Colonic mucosa (tissue), 4 donors: ENCODE measurements at regions not wholly inside any gene's neighbourhood (a gene's known extent, or its start where the extent isn't known, plus 50 kb on each side); places are given as distances from the start of the nearest gene placed in this dataset.

ENCODE experiments used
- DNase-seq: peaks from one replicate; pipeline ENCODE4 v3.0.0-alpha.2; 2020
- H3K27ac ChIP-seq: fragments of 200-600 bp; one replicate; pipeline ENCODE4 v1.8.0; 2021
- H3K27me3 ChIP-seq: fragments of 200-600 bp; one replicate; pipeline ENCODE4 v1.8.0; 2021
- H3K36me3 ChIP-seq: fragments of 200-600 bp; one replicate; pipeline ENCODE4 v1.8.0; 2021
- H3K4me1 ChIP-seq: fragments of 200-600 bp; one replicate; pipeline ENCODE4 v1.8.0; 2021; ENCODE audit warnings: mild to moderate bottlenecking
- H3K4me3 ChIP-seq: fragments of 200-600 bp; one replicate; pipeline ENCODE4 v1.8.0; 2021
- H3K9ac ChIP-seq, 2 donors: one replicate each; pipeline ENCODE4 v1.7.0; 2013; ENCODE audit warnings: control low read depth in 2 of 2, low read depth in 2 of 2, low read length in 2 of 2
- H3K9me3 ChIP-seq: fragments of 200-600 bp; one replicate; pipeline ENCODE4 v1.8.0; 2021
- CTCF ChIP-seq: fragments of 200-600 bp; IDR thresholded peaks from one replicate; pipeline ENCODE4 v1.8.0; 2022; ENCODE audit warnings: antibody characterized with exemption, mild to moderate bottlenecking
- intact Hi-C: fragments of 100-400 bp; cut with DNase I; formaldehyde crosslinking; loops from one replicate; pipeline ENCODE4 v1.14.1; 2022
- donor health status: healthy.
- donor health status: DM: no; HTN: no; CAD: no.
- donor health status: DM: no; HTN: no; CAD: no.

- Histone ChIP-seq H3K36me3 (no peaks in the 10 kb centered on the region), H3K4me3 (no peak overlapping the region), H3K9ac (no peak overlapping the region), H3K27me3 (no peaks in the 10 kb centered on the region), H3K9me3 (no peaks in the 10 kb centered on the region), H3K27ac (no peak overlapping the region), H3K4me1 (no peaks in the 10 kb centered on the region)
- DNase-seq, result no peak
- no peak for TF ChIP-seq CTCF
- intact Hi-C loops, result no loop called here
Measured at GRCh38 chr15:81548365-81549130, 174.5 kb upstream of the TMC3 start.

GRCh38 chr15:81547521-81548132, 173.6 kb upstream of the TMC3 start:
- no peak for TF ChIP-seq CTCF
- DNase-seq, result no peak
- Histone ChIP-seq H3K4me1 (no peaks in the 10 kb centered on the region), H3K9ac (no peak overlapping the region), H3K27me3 (no peaks in the 10 kb centered on the region), H3K4me3 (no peak overlapping the region), H3K9me3 (no peaks in the 10 kb centered on the region), H3K27ac (no peak overlapping the region), H3K36me3 (no peaks in the 10 kb centered on the region)
- intact Hi-C loops, result no loop called here

GRCh38 chr15:81544385-81544784, 170.4 kb upstream of the TMC3 start:
- H3K27me3 ChIP-seq, result no peaks in the 10 kb centered on the region
- intact Hi-C loops, result no loop called here
- TF ChIP-seq CTCF, result no peak
- no peak for DNase-seq
- H3K27ac ChIP-seq, result no peak overlapping the region
- no peaks in the 10 kb centered on the region for H3K4me1 ChIP-seq
- no peaks in the 10 kb centered on the region for H3K9me3 ChIP-seq
- no peak overlapping the region for H3K9ac ChIP-seq
- no peak overlapping the region for H3K4me3 ChIP-seq
- no peaks in the 10 kb centered on the region for H3K36me3 ChIP-seq

GRCh38 chr15:81540909-81541308, 166.9 kb upstream of the TMC3 start:
- intact Hi-C loops, result no loop called here
- Histone ChIP-seq H3K9ac (no peak overlapping the region), H3K4me1 (no peaks in the 10 kb centered on the region), H3K4me3 (no peak overlapping the region), H3K36me3 (no peaks in the 10 kb centered on the region), H3K27ac (no peak overlapping the region), H3K27me3 (no peaks in the 10 kb centered on the region), H3K9me3 (no peaks in the 10 kb centered on the region)
- DNase-seq, result no peak
- TF ChIP-seq CTCF, result no peak

- Histone ChIP-seq H3K36me3 (no peaks in the 10 kb centered on the region), H3K9me3 (no peaks in the 10 kb centered on the region), H3K4me1 (no peaks in the 10 kb centered on the region), H3K27me3 (no peaks in the 10 kb centered on the region), H3K4me3 (no peak overlapping the region), H3K27ac (no peak overlapping the region), H3K9ac (no peak overlapping the region)
- TF ChIP-seq CTCF, result no peak
- DNase-seq, result no peak
- intact Hi-C loops, result no loop called here
Measured at GRCh38 chr15:81536356-81536755, 162.3 kb upstream of the TMC3 start.
